ENCODE measurements at regions not wholly inside any gene's neighbourhood (a gene's known extent, or its start where the extent isn't known, plus 50 kb on each side); places are given as distances from the start of the nearest gene placed in this dataset.

GRCh38 chr22:49243965-49244364 lies 583.7 kb downstream of the BRD1 start:
- Histone ChIP-seq H3K27me3 (ENCODE audit: insufficient read depth, low read length) (peaks cover 43% of the 10 kb centered on the region; the same call in 1 of the 2 replicates), H4K20me1 (ENCODE audit: insufficient read depth) (no peaks in the 10 kb centered on the region), H3K4me2 (ENCODE audit: low read length) (no peak overlapping the region), H3K36me3 (ENCODE audit: control insufficient read depth in 1 of 2, insufficient read depth in 2 of 2, low read length in 2 of 2) (no peaks in the 10 kb centered on the region), H3K9ac (ENCODE audit: low read length) (no peak overlapping the region), H3K9me2 (ENCODE audit: insufficient read depth) (no peaks in the 10 kb centered on the region), H3K4me1 (ENCODE audit: control insufficient read depth in 1 of 2, insufficient read depth in 2 of 2, low read length in 2 of 2) (no peaks in the 10 kb centered on the region), H3K9me3 (ENCODE audit: control insufficient read depth in 1 of 2, insufficient read depth in 1 of 2, low read depth in 1 of 2, low read length in 2 of 2) (no peaks in the 10 kb centered on the region), H2AFZ (ENCODE audit: low read depth, low read length, poor library complexity, severe bottlenecking) (no peak overlapping the region), H3K27ac (ENCODE audit: low read depth, low read length) (no peak overlapping the region), H3K4me3 (replicated peaks in 1 of 2; ENCODE audit: low read depth in 1 of 2, low read length in 2 of 2) (no peak overlapping the region), H3K79me2 (ENCODE audit: insufficient read depth, low read length) (no peaks in the 10 kb centered on the region)
- BruUV-seq (replicated peaks): no TSS peak
- ATAC-seq (no peak), DNase-seq (ENCODE audit: low read depth, low spot score) (no peak)
- TF ChIP-seq ZBTB33 (IDR thresholded peaks at IDR 0.05; ENCODE audit: extremely low read depth, insufficient replicate concordance, low read length) (no peak), ELF1 (IDR thresholded peaks at IDR 0.05; ENCODE audit: borderline replicate concordance, low read depth) (no peak), SP1 (IDR thresholded peaks at IDR 0.05; ENCODE audit: low read depth) (no peak), YY1 (IDR thresholded peaks at IDR 0.05; ENCODE audit: extremely low read depth, insufficient replicate concordance, low read depth, low read length) (no peak), ZFX (IDR thresholded peaks at IDR 0.05) (no peak), EZH2 (IDR thresholded peaks at IDR 0.05) (no peak), CBX3 (IDR thresholded peaks at IDR 0.05; ENCODE audit: low read depth) (no peak), ATF3 (IDR thresholded peaks at IDR 0.05) (no peak), CTCF (IDR thresholded peaks at IDR 0.05 in 2 of 3, conservative IDR thresholded peaks at IDR 0.05 in 1 of 3; ENCODE audit: borderline replicate concordance in 1 of 3, insufficient read depth in 1 of 3, low read depth in 2 of 3, low read length in 2 of 3) (no peak), SRF (IDR thresholded peaks at IDR 0.05; ENCODE audit: low read depth) (no peak), FOSL1 (IDR thresholded peaks at IDR 0.05; ENCODE audit: low read depth) (no peak), JUND (IDR thresholded peaks at IDR 0.05) (no peak), POLR2AphosphoS5 (IDR thresholded peaks at IDR 0.05; ENCODE audit: low read depth, low read length) (no peak), TCF7L2 (IDR thresholded peaks at IDR 0.05; ENCODE audit: borderline replicate concordance, extremely low read depth, insufficient read depth, insufficient read length) (no peak), EGR1 (IDR thresholded peaks at IDR 0.05; ENCODE audit: low read depth) (no peak), REST (IDR thresholded peaks at IDR 0.05; ENCODE audit: low read depth) (no peak)
- ChIA-PET POLR2A (no interaction called here), RAD21 (ENCODE audit: low non-redundant PET in 1 of 2, low total read pairs in 2 of 2, uncharacterized antibody in 2 of 2, unreplicated experiment in 2 of 2) (no interaction called here), CTCF (no interaction called here)
- intact Hi-C loops (cut with micrococcal nuclease): no loop called here
